Spleen (tissue), 11 donors: ENCODE measurements at regions not wholly inside any gene's neighbourhood (a gene's known extent, or its start where the extent isn't known, plus 50 kb on each side); places are given as distances from the start of the nearest gene placed in this dataset.

Source experiments
- DNase-seq: peaks from one replicate; pipeline ENCODE4 v3.0.0-alpha.2; 2020
- H3K27ac ChIP-seq, 8 donors: fragments of 200-600 bp; sonication (generic) in 7 of 8; 1 replicate in 4 of 8; 2 replicates in 4 of 8; pipeline versions ENCODE4 v1.5.0 to v1.8.0; 2016 to 2021; ENCODE audit warnings: inconsistent platforms in 4 of 8, mild to moderate bottlenecking in 4 of 8, moderate library complexity in 1 of 8
- H3K27me3 ChIP-seq, 7 donors: fragments of 200-600 bp; sonication (generic) in 6 of 7; replicated peaks in 1 of 7; 1 replicate in 4 of 7; 2 replicates in 3 of 7; pipeline versions ENCODE4 v1.5.0 to v1.8.0; 2016 to 2021; ENCODE audit warnings: inconsistent platforms in 3 of 7, mild to moderate bottlenecking in 1 of 7
- H3K36me3 ChIP-seq, 6 donors: fragments of 200-600 bp; sonication (generic) in 5 of 6; 1 replicate in 4 of 6; 2 replicates in 2 of 6; pipeline versions ENCODE4 v1.5.0 to v1.8.0; 2016 to 2021; ENCODE audit warnings: inconsistent platforms in 2 of 6
- H3K4me1 ChIP-seq, 6 donors: fragments of 200-600 bp; sonication (generic) in 5 of 6; 1 replicate in 3 of 6; 2 replicates in 3 of 6; pipeline versions ENCODE4 v1.5.0 to v1.8.0; 2016 to 2021; ENCODE audit warnings: inconsistent platforms in 3 of 6
- H3K4me3 ChIP-seq, 8 donors: fragments of 200-600 bp; sonication (generic) in 7 of 8; 1 replicate in 4 of 8; 2 replicates in 4 of 8; pipeline versions ENCODE4 v1.5.0 to v1.8.0; 2016 to 2021; ENCODE audit warnings: inconsistent platforms in 4 of 8, mild to moderate bottlenecking in 4 of 8, moderate library complexity in 2 of 8
- H3K9me3 ChIP-seq, 8 donors: fragments of 200-600 bp; sonication (generic) in 7 of 8; 1 replicate in 4 of 8; 2 replicates in 4 of 8; pipeline versions ENCODE4 v1.5.0 to v1.8.0; 2016 to 2021; ENCODE audit warnings: inconsistent platforms in 4 of 8
- CTCF ChIP-seq, 11 experiments: fragments of 200-600 bp in 7 of 11; fragments of 450-650 bp in 4 of 11; sonication (generic) in 4 of 11; IDR thresholded peaks in 8 of 11; conservative IDR thresholded peaks in 3 of 11; 1 replicate in 7 of 11; 2 replicates in 4 of 11; pipeline versions ENCODE4 v1.4.0 to v1.8.0; 2016 to 2021; ENCODE audit warnings: antibody characterized with exemption in 11 of 11, inconsistent platforms in 4 of 11, mild to moderate bottlenecking in 1 of 11
- POLR2A ChIP-seq, 3 donors: fragments of 450-650 bp; IDR thresholded peaks; one replicate each; pipeline ENCODE4 v1.5.1; 2017; ENCODE audit warnings: antibody characterized with exemption in 3 of 3, mild to moderate bottlenecking in 1 of 3
- POLR2AphosphoS5 ChIP-seq, 3 donors: sonication (generic); formaldehyde crosslinking; IDR thresholded peaks; one replicate each; pipeline ENCODE4 v1.5.1; 2017; ENCODE audit warnings: antibody characterized with exemption in 3 of 3
- WGBS, 5 donors: extraction: QIAGEN DNeasy Blood & Tissue Kit in 3 of 5; methylation state at CpG; one replicate each; pipeline versions ENCODE4 v1.1.5 to v1.1.7; 2013 to 2018; 5-methylcytosine and 5-hydroxymethylcytosine counted together
- intact Hi-C: fragments of 100-400 bp; cut with DNase I; formaldehyde crosslinking; loops from one replicate; pipeline ENCODE4 v1.15.0; 2023; ENCODE audit warnings: low total_unique reads
- donor health status: healthy with polysubstance abuse.
- donor health status: DM: no; HTN: no; CAD: no; lungs with moderate emphysema.
- donor health status: DM: no; HTN: no; CAD: no.
- donor health status: Bipolar disorder and iron deficiency.
- donor health status: healthy.
- donor health status: DM: no; HTN: no; CAD: no.
- donor health status: DM: yes; HTN: yes; CAD: no.

GRCh38 chr14:28143316-28143715, 623.3 kb upstream of the FOXG1 start:
- 61 to 76% (median 67%) methylated on average over 3 of the region's 3 CpGs for WGBS, 5 donors
- no peak overlapping the region for H3K4me3 ChIP-seq
- no peaks in the 10 kb centered on the region for H3K4me1 ChIP-seq
- H3K9me3 ChIP-seq: peaks cover 0 to 12% (median 0%) of the 10 kb centered on the region in 8 donors
- intact Hi-C loops: no loop called here
- no peaks in the 10 kb centered on the region for H3K36me3 ChIP-seq
- no peak for DNase-seq
- H3K27ac ChIP-seq: no peak overlapping the region
- TF ChIP-seq POLR2A (IDR thresholded peaks at IDR 0.05): no peak
- no peak for TF ChIP-seq CTCF (IDR thresholded peaks at IDR 0.05 in 8 of 11, conservative IDR thresholded peaks at IDR 0.05 in 3 of 11)
- TF ChIP-seq POLR2AphosphoS5 (IDR thresholded peaks at IDR 0.05): no peak
- no peaks in the 10 kb centered on the region for H3K27me3 ChIP-seq

- Histone ChIP-seq H3K9me3 (peaks cover 0 to 11% (median 3%) of the 10 kb centered on the region in 8 donors), H3K36me3 (no peaks in the 10 kb centered on the region), H3K4me3 (no peak overlapping the region), H3K27me3 (no peaks in the 10 kb centered on the region), H3K4me1 (no peaks in the 10 kb centered on the region), H3K27ac (no peak overlapping the region)
- 72 to 82% (median 74%) methylated on average over 3 of the region's 3 CpGs for whole genome bisulfite sequencing, 5 donors
- intact Hi-C loops: no loop called here
- no peak for DNase-seq
- TF ChIP-seq POLR2A (IDR thresholded peaks at IDR 0.05) (no peak), CTCF (IDR thresholded peaks at IDR 0.05 in 8 of 11, conservative IDR thresholded peaks at IDR 0.05 in 3 of 11) (no peak), POLR2AphosphoS5 (IDR thresholded peaks at IDR 0.05) (no peak)
Measured at GRCh38 chr14:28151926-28152325, 614.7 kb upstream of the FOXG1 start.

GRCh38 chr14:28152453-28153044, 614.0 kb upstream of the FOXG1 start:
- TF ChIP-seq POLR2AphosphoS5 (IDR thresholded peaks at IDR 0.05) (no peak), CTCF (IDR thresholded peaks at IDR 0.05 in 8 of 11, conservative IDR thresholded peaks at IDR 0.05 in 3 of 11) (no peak), POLR2A (IDR thresholded peaks at IDR 0.05) (no peak)
- no peaks in the 10 kb centered on the region for H3K27me3 ChIP-seq
- no peak overlapping the region for H3K4me3 ChIP-seq
- no peaks in the 10 kb centered on the region for H3K4me1 ChIP-seq
- intact Hi-C loops: no loop called here
- no peak for DNase-seq
- WGBS, 5 donors: 66 to 81% (median 70%) methylated on average over 4 of the region's 4 CpGs
- H3K9me3 ChIP-seq: peaks cover 0 to 6% (median 1%) of the 10 kb centered on the region in 8 donors
- H3K27ac ChIP-seq: no peak overlapping the region
- no peaks in the 10 kb centered on the region for H3K36me3 ChIP-seq

- no peak overlapping the region for H3K4me3 ChIP-seq
- intact Hi-C loops: no loop called here
- 83 to 90% (median 88%) methylated on average over 10 to 14 of the region's 14 CpGs for WGBS, 5 donors
Measured at GRCh38 chr14:28157289-28157869, 609.2 kb upstream of the FOXG1 start.

More at GRCh38 chr14:28157289-28157869, 609.2 kb upstream of the FOXG1 start:
- no peaks in the 10 kb centered on the region for H3K27me3 ChIP-seq
- H3K4me1 ChIP-seq: no peaks in the 10 kb centered on the region
- peaks cover 0 to 8% (median 0%) of the 10 kb centered on the region in 8 donors for H3K9me3 ChIP-seq
- H3K36me3 ChIP-seq: no peaks in the 10 kb centered on the region
- no peak for DNase-seq
- no peak overlapping the region for H3K27ac ChIP-seq
- TF ChIP-seq POLR2AphosphoS5 (IDR thresholded peaks at IDR 0.05) (no peak), POLR2A (IDR thresholded peaks at IDR 0.05) (no peak), CTCF (IDR thresholded peaks at IDR 0.05 in 8 of 11, conservative IDR thresholded peaks at IDR 0.05 in 3 of 11) (no peak)
